Putamen (tissue), 1 donor: ENCODE measurements at regions not wholly inside any gene's neighbourhood (a gene's known extent, or its start where the extent isn't known, plus 50 kb on each side); places are given as distances from the start of the nearest gene placed in this dataset.
"Not testable (repeated sequence)": the region's sequence is repeated elsewhere in the genome, so short reads cannot be mapped to it uniquely, and the experiment has no call there.

Source experiments
- DNase-seq: peaks from one replicate; pipeline ENCODE4 v3.0.0-alpha.2; 2016; ENCODE audit warnings: low spot score

DNA sequence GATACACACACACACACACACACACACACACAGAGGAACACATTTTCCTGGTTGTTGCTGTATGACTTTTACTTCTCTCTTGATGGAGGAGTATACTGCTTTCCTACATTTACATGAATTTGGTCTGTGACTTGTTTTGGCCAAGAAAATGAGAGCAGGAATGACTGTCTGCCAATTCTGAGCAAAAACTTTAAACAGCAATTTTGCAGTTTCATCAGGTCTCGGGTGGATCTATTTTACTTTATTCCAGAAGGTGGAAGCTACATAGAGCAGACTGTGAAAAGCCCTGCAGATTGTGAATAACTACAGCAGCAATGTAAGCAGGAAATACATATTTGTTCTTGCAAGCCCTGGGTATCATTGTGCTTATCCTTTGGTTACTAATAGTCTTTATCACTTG lies 1350.0 kb upstream of the EPHA6 start:
- no peak for DNase-seq

DNA sequence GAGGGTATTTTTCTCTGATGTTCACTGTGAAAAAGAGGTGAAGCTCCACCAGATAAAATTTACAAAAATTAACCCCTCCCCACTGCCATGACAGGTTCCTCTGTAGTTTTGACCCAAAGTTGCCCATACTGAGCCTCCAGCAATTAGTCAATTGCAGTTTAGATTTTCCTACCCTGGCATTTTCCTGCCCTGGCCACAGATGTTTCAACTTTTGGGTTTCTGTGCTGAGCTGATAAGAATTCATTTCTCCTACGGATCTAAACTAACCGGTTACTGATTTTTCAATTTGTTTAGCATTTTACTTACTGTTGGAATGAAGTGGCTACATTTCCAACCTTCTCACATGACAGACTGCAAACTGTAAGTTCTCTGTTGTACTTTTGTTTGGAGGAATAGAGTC lies 1346.1 kb upstream of the EPHA6 start:
- no peak for DNase-seq

DNA sequence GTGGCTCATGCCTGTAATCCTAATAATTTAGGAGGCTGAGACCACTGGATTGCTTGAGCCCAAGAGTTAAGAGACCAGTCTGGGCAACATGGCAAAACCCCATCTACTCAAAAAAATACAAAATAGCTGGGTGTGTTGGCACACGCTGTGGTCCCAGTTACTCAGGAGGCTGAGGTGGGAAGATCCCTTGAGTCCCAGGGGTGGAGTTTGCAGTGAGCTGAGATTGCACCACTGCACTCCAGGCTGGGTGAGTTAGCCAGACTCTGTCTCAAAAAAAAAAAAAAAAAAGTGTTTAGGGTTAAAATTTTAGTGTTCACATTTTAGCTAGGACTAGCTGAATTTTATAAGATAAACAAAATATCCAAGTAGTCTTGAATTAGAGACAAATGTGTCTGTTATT lies 1340.1 kb upstream of the EPHA6 start:
- no peak for DNase-seq

DNA sequence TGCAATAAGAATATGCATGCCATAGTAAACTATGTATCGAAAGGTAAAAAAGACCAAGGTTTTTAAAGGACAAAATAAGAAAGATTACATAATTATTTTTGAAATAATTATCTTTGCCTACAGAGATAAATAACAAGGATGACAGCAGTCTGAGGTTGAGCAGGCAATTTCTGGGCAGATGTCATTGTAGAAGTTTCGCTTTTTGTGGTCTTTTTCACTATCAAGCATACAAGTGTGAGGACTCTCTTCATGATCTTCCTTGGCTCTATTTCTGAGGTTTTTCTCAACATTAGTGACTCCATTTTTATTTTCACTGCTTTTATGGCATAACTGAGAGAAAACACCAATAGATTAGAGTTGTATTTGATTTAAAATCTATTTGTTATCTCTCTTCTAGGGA lies 1337.9 kb upstream of the EPHA6 start:
- no peak for DNase-seq

DNA sequence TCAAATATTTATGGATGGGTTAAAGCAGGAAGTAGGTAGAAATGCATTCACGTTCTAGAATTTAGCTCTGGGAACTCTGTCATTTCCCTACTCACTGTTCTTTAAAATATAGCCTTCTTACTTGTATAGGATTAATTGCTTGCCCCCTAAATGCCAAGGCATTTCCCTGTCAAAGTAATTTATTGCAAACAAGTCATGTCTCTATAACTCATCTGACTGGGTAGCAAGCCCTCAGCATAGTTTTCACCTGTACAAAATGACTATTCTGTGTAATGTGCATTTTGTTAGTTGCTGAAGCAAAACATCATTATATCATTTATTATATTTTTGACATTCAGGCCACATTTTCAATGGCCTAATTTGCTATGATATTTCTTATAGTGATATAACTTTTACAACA lies 1308.2 kb upstream of the EPHA6 start:
- no peak for DNase-seq

DNA sequence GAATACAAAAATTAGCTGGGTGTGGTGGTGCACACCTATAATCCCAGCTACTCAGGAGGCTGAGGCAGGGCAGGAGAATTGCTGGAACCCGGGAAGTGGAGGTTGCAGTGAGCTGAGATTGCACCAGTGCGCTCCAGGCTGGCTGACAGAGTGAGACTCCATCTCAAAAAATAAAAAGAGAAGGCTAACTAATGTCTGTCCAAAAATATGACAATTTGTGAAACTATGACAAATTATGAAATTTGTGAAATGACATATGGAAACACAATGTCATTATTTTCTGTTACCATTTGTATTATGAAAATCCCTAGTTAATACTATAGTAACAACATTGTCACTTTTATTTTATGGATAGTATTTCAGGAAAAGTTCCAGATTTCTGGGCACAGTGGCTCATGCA lies 1306.3 kb upstream of the EPHA6 start:
- DNase-seq: no peak

DNA sequence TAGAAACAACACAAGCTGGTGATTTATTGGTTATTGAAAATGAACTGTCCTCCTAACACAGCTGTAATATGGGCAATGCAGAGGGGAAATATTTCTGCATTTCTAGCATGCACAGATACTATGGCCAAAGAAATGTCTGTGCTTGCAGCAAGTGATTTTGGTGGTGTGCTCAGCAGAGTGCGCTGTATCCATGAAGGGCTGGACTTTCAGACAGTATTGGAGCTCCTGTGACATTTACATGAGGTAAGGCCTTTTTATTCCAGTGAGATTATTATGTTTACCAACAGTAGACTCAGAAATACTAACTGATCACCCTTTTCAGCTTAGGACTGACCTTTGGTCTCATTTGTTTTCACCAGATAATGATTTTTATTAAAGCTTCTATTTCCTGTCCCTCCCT lies 1302.6 kb upstream of the EPHA6 start:
- DNase-seq: no peak

DNA sequence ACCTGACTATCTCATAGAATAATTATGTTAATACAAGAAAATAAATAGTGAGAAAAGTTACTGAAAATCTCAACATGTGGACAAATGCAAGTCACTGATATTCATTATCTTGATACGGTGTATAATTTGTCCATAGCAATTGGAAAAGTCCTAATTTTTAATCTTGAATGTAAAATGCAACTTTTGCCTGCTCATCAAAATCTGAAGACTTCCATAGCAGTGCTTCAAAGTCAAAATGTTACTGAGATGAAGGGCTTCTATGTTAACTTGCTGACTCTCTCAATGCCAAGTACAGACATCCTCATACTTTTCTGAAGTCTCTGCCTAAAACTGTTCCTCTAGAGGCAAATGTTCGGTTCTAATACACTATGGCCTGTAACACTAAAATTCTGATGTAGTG lies 1300.1 kb upstream of the EPHA6 start:
- no peak for DNase-seq

DNA sequence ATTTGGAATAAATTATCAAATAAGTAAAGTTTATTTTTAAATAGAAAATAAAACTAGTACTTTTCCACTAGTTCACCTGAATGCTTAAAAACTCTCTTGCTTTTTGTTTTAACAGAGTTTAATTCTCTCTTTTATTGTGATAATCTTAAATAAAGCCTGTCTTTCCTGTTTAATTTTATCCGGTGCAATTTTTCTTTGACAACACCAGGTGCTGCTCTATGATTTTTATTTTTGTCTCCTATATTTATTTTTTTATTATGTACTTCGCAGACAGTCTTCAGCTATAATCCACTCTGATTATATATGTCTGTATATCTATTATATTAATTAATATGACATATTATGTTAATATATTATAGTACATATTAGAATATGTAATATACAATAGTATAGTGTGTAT lies 1293.0 kb upstream of the EPHA6 start:
- DNase-seq: no peak

DNA sequence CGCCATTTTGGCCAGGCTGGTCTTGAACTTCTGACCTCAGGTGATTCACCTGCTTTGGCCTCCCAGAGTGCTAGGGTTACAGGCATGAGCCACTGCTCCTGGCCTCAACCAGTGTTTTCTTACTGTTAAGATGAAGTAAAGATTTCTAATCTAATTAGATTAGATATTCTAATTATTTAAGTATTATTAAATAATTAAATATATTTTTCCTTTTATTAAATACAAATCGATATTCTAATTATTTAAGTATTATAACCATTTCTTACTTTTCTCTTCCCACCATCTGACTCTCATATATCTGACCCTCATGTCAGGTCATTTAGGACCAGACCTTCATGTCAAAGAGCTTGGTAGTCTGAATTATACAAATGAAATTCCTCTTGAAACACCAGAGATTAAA lies 1291.9 kb upstream of the EPHA6 start:
- DNase-seq: no peak

DNA sequence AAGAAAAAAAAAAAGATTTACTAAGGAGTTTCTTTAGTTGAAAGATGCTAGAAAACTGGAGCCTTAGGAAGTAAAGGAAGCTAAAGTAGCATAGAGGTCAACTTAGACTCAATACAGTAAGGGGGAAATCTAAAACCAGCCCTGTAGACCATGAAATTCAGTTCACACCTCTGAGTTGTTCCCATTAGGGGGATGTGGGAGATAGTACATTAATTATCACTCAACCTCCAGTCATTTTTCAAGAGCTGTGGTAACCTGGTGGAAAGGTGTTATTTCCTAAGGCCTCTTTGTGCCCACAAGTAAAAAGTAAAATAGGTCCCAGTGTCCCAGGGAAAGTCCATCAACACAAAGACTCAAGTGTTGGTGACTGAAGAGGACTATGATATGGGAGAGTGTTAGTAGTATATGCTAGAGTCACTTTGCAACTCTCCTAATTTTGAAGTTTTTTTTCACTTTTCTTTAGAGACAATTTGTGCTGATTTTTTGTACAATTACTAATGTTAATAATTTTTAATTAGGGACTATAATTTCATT lies 1274.4 kb upstream of the EPHA6 start:
- DNase-seq: no peak

DNA sequence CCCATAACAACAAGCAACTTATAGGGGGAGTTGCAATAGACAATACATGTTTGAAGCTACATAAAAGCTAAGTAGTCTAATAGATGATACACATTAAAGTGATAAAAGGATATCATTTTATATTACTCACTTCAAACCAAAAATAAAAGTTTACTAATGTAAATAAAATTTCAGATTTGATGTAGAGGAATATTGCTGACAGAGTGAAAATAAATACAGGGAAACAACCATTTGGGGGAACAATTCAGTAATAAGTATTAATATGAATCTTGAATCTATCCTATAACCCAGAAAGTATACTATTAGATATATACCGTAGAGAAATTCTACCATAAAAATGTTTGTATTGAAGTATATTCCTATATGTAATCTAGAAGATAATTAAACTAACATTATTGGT lies 1248.9 kb upstream of the EPHA6 start:
- no peak for DNase-seq

DNA sequence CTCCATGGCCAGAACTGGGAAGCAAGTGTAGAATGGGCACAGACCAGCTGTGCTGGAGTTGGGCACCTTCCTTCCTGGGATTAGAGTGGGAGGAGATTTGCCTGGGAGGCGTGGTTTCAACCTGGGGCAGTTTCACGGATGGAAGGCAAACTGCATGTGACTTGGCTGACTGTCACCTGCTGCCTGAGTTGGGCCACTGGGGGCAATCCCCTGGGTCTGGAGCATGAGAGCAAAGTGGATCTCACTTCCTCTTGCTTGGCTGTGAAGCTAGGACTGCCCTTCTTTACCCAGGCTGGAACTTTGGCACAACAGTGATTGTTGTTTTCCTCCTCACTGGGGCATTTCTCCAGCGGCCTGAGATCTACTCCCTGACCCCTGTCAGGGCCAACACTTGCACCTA lies 1247.0 kb upstream of the EPHA6 start:
- no peak for DNase-seq

DNA sequence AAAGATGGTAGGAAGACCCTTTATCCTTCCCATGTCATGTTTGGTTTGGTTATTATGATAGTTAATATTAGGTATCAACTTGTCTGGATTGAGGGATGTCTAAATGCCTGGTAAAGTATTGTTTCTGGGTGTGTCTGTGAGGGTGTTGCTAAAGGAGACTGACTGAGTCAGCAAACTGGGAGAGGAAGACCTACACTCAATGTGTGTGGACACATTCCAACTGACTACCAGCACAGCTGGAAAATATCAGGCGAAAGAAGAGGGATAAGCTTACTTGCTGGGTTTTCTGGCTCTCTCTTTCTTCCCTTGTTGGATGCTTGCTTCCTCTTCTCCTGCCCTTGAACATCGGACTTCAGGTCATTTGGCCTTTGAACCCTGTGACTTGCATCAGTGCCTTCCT lies 1227.6 kb upstream of the EPHA6 start:
- no peak for DNase-seq

DNA sequence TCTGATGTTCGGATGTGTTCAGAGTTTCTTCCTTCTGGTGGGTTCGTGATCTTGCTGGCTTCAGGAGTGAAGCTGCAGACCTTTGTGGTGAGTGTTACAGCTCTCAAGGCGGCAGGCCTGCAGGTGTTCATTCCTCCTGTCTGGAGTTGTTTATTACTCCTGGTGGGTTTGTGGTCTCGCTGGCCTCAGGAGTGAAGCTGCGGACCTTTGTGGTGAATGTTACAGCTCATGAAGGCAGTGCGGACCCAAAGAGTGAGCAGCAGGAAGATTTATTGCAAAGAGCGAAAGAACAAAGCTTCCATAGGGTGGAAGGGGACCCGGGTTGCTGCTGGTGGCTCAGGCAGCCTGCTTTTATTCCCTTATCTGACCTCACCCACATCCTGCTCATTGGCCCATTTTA lies 1226.8 kb upstream of the EPHA6 start:
- not testable (repeated sequence) for DNase-seq

DNA sequence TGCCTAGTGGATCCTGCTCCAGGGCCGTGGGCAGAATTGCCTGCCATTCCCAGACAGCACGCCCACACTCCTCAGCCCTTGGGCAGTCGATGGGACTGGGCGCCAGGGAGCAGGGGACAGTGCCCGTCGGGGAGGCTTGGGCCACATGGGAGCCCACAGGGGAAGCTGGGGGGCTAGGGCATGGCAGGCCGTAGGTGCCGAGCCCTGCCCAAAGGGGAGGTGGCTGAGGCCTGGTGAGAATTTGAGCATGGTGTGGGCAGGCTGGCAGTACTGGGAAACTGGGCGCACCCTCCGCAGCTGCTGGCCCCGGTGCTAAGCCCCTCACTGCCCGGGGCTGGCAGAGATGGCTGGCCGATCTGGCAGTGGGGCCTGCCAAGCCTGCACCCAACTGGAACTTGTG lies 1225.9 kb upstream of the EPHA6 start:
- DNase-seq: no peak

DNA sequence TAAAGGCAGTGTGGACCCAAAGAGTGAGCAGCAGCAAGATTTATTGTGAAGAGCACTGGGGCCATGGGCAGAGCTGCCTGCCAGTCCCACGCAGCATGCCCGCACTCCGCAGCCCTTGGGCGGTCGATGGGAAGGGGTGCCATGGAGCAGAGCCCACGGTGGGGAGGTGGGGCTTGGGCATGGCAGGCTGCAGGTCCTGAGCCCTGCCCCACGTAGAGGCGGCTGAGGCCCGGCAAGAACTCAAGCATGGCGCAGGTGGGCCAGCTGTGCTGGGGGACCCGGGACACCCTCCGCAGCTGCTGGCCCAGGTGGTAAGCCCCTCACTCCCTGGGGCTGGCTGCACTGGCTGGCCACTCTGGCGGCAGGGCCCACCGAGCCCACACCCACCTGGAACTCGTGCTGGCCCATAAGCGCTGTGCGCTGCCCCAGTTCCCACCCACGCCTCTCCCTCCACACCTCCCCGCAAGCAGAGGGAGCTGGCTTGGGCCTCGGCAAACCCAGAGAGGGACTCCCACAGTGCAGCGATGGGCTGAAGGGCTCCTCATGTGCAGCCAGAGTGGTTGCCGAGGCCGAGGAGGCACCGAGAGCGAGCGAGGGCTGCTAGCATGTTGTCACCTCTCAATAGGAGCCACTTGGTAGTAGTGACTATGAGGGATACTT lies 1218.8 kb upstream of the EPHA6 start:
- DNase-seq: no peak

DNA sequence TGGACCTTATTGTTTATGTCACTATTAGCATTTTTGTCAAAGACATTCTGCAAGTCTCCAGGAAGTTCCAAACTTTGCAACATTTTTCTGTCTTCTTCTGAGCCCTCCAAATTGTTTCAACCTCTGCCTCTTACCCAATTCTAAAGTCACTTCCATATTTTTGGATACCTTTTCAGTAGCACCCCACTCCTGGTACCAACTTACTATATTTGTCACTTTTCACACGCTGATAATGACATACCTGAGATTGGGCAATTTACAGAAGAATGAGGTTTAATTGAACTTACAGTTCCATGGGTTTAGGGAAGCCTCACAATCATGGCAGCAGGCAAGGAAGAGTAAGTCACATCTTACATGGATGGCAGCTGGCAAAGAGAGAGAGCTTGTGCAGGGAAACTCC lies 1206.5 kb upstream of the EPHA6 start:
- no peak for DNase-seq

DNA sequence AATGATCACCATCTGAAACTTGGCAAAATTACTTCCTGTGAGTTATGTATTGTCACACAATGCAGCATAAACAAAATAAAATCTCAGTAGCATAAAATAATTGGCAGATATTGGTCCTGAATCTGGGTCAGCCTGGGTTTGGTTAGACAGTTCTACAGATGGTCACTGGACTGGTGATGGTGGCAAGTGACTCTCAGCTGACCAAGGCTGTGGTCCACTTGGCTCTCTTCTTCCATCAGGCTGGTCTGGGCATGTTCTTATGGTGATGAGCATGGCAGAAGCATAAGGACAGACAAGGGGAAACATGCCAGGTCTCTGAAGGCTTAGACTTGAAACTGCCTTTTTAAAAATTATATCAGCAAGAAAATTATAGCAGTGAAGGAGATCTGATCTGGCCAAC lies 1205.0 kb upstream of the EPHA6 start:
- no peak for DNase-seq

DNA sequence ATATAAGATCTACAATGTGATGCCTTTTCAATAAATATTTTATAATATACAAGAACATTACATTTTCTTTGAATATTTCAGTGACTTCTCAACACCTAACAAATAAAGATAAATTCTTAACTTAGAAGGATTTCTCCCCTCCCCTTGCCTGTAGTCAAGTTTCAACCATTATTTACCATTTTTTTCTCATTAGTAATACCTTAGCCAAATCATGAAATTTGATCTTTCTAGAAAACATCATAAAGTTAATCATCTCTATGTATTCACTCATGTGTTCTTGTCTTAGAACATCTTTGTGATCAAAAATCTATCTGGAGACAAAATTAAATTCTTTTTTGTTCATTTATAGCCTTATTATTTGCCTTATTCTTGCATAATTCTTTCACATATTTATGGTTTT lies 1201.8 kb upstream of the EPHA6 start:
- no peak for DNase-seq

DNA sequence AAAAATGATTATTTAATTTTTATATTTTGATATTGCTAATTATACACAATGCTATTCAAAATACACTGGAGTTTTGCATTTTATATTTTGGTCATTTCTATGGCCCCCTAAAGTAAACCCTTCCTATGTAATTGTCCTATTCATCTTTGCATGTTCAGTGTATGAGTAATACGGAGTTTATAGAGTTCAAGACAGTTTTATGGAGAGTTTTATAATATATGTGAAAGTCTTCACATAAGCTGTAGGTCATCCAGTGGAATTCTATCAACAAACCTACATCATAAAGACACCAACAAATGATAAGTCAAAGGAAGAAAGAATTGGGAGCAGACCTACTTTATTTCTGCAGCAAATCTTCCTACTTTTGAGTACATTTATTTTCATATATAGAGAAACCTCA lies 1200.4 kb upstream of the EPHA6 start:
- no peak for DNase-seq

DNA sequence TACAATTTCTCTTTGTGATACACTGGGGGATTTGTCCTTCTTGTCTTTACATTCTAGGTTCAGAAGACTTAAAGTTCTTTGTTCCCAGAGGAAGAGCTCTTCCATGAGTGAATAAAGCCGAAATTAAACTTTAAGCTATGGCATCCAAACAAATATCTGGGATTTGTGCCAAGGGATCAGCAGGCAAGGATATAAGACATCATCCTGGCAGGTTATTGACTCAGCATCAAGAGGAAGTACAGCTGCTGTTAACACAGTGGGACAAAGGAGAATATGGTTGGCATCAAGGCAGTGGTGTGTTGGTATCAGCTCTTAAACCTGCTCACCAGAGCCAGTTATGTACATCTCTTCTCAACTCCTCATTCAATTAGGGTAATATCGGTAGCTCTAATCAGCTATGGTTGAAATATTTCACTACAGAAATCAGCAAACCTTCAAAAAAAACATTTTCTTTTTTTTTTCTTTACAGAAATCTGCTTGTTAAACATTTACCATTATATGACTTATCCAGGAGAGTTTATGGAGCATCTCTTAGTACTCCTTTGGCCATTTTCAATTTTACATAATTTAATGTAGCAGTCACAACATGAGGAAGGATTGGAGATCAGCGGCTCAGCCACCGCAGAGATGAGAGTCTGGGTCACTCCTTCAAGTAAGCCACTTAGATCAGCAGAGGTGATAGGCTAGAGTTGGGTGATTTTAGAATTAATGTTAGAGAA lies 1198.6 kb upstream of the EPHA6 start:
- no peak for DNase-seq

DNA sequence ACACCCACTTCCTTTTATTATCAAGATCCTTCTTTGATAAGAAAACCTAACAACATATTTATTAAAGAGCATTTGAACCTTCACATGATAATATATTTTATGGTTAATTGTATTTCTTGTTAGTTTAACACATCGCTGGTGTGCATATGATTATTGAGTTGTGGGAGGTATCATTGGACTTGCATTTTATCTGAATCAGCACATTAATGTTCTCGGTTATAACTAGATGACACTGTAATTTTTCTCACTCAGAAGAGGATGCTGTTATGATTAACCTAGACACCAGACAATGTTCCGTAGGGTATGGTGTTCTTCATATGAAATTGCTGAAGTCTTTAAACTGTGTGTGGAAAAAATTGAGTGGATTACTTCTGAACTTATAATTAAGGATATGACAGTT lies 1188.3 kb upstream of the EPHA6 start:
- no peak for DNase-seq

DNA sequence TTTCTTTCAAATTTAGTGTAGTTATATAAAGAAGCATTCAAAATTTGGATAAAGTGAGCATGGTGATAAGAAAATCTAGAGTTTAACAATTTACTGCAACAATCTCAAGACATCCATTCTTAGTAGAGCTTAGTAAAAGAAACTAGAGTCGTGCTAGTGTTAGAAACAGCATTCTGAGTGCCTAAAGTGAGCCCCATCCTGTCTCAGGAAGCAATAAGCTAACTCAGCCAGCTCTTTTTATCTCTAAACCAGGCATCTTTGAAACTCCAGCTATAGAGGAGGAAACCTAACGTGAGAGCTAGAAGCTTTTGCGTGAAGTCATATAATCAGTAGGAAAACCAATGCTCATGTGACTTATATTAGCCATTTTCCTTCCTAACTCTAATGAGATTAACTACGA lies 1187.1 kb upstream of the EPHA6 start:
- no peak for DNase-seq
